Natural killer cell treated with Interleukin-12 subunit alpha and Interleukin-12 subunit beta and Interleukin-15 and Interleukin-18, amount 100 ng/mL, for 72 hours (primary cell): ENCODE measurements at regions not wholly inside any gene's neighbourhood (a gene's known extent, or its start where the extent isn't known, plus 50 kb on each side); places are given as distances from the start of the nearest gene placed in this dataset.
"Not testable (repeated sequence)": the region's sequence is repeated elsewhere in the genome, so short reads cannot be mapped to it uniquely, and the experiment has no call there.

Experiments used
- ATAC-seq, 2 donors: fragments of 150-1000 bp; cut with Tn5 transposase in 1 of 2; sonication (Bioruptor Pico), chemical (Tn5 transposase) in 1 of 2; 2 replicates each; pipeline ENCODE4 v1.10.0; 2021
- DNase-seq: peaks from one replicate; pipeline ENCODE4 v3.0.0; 2022; ENCODE audit warnings: low spot score
- H3K27ac Mint-ChIP-seq, 2 donors: 1 replicate in 1 of 2; 2 replicates in 1 of 2; pipeline ENCODE4 v1.8.0; 2022; ENCODE audit warnings: mixed read lengths in 2 of 2, mild to moderate bottlenecking in 1 of 2, moderate library complexity in 1 of 2
- H3K27me3 Mint-ChIP-seq, 2 donors: 1 replicate in 1 of 2; 2 replicates in 1 of 2; pipeline ENCODE4 v1.8.0; 2022; ENCODE audit warnings: mixed read lengths in 2 of 2
- H3K36me3 Mint-ChIP-seq: one replicate; pipeline ENCODE4 v1.8.0; 2022; ENCODE audit warnings: mixed read lengths
- H3K4me1 Mint-ChIP-seq, 2 donors: 1 replicate in 1 of 2; 2 replicates in 1 of 2; pipeline ENCODE4 v1.8.0; 2022; ENCODE audit warnings: low read depth in 2 of 2, mixed read lengths in 2 of 2, mild to moderate bottlenecking in 1 of 2
- H3K4me3 Mint-ChIP-seq: one replicate; pipeline ENCODE4 v1.8.0; 2022; ENCODE audit warnings: mixed read lengths
- H3K9me3 Mint-ChIP-seq: 2 replicates; pipeline ENCODE4 v1.8.0; 2022; ENCODE audit warnings: mixed read lengths

GRCh38 chr1:146641534-146641933, 296.6 kb upstream of the NBPF12 start:
- not testable (repeated sequence) for H3K27me3 Mint-ChIP-seq, H3K4me3 Mint-ChIP-seq, H3K36me3 Mint-ChIP-seq, H3K27ac Mint-ChIP-seq, H3K4me1 Mint-ChIP-seq, H3K9me3 Mint-ChIP-seq, DNase-seq, ATAC-seq

GRCh38 chr1:146640671-146641070, 297.5 kb upstream of the NBPF12 start:
- H3K4me1 Mint-ChIP-seq, H3K4me3 Mint-ChIP-seq, ATAC-seq, H3K36me3 Mint-ChIP-seq, H3K9me3 Mint-ChIP-seq, H3K27ac Mint-ChIP-seq, H3K27me3 Mint-ChIP-seq, DNase-seq: not testable (repeated sequence)

GRCh38 chr1:146630302-146630701, 307.8 kb upstream of the NBPF12 start:
- H3K4me1 Mint-ChIP-seq, ATAC-seq, H3K4me3 Mint-ChIP-seq, H3K27me3 Mint-ChIP-seq, H3K27ac Mint-ChIP-seq, DNase-seq, H3K9me3 Mint-ChIP-seq, H3K36me3 Mint-ChIP-seq: not testable (repeated sequence)

GRCh38 chr1:146618582-146618981, 319.5 kb upstream of the NBPF12 start:
- H3K4me1 Mint-ChIP-seq, ATAC-seq, H3K9me3 Mint-ChIP-seq, DNase-seq, H3K27me3 Mint-ChIP-seq, H3K27ac Mint-ChIP-seq, H3K36me3 Mint-ChIP-seq, H3K4me3 Mint-ChIP-seq: not testable (repeated sequence)

GRCh38 chr1:146604681-146605080, 333.4 kb upstream of the NBPF12 start:
- DNase-seq, H3K4me1 Mint-ChIP-seq, H3K27ac Mint-ChIP-seq, H3K4me3 Mint-ChIP-seq, H3K36me3 Mint-ChIP-seq, H3K27me3 Mint-ChIP-seq, ATAC-seq, H3K9me3 Mint-ChIP-seq: not testable (repeated sequence)

- H3K27ac Mint-ChIP-seq, ATAC-seq, H3K9me3 Mint-ChIP-seq, H3K27me3 Mint-ChIP-seq, H3K4me3 Mint-ChIP-seq, DNase-seq, H3K36me3 Mint-ChIP-seq, H3K4me1 Mint-ChIP-seq: not testable (repeated sequence)
Observed at GRCh38 chr1:146600720-146601307, 337.3 kb upstream of the NBPF12 start.

- H3K4me1 Mint-ChIP-seq, H3K4me3 Mint-ChIP-seq, H3K27me3 Mint-ChIP-seq, ATAC-seq, DNase-seq, H3K27ac Mint-ChIP-seq, H3K9me3 Mint-ChIP-seq, H3K36me3 Mint-ChIP-seq: not testable (repeated sequence)
Observed at GRCh38 chr1:146599906-146600305, 338.2 kb upstream of the NBPF12 start.

- not testable (repeated sequence) for H3K9me3 Mint-ChIP-seq, DNase-seq, H3K4me3 Mint-ChIP-seq, H3K27ac Mint-ChIP-seq, ATAC-seq, H3K36me3 Mint-ChIP-seq, H3K27me3 Mint-ChIP-seq, H3K4me1 Mint-ChIP-seq
Observed at GRCh38 chr1:146581229-146581628, 352.4 kb upstream of the NOTCH2NLA start.

GRCh38 chr1:146567541-146567940, 338.7 kb upstream of the NOTCH2NLA start:
- not testable (repeated sequence) for ATAC-seq, H3K4me3 Mint-ChIP-seq, DNase-seq, H3K27ac Mint-ChIP-seq, H3K27me3 Mint-ChIP-seq, H3K4me1 Mint-ChIP-seq, H3K9me3 Mint-ChIP-seq, H3K36me3 Mint-ChIP-seq

GRCh38 chr1:146558032-146558431, 329.2 kb upstream of the NOTCH2NLA start:
- ATAC-seq, H3K4me3 Mint-ChIP-seq, DNase-seq, H3K36me3 Mint-ChIP-seq, H3K9me3 Mint-ChIP-seq, H3K4me1 Mint-ChIP-seq, H3K27ac Mint-ChIP-seq: not testable (repeated sequence)
- peaks cover 5 to 11% of the 10 kb centered on the region in 2 donors for H3K27me3 Mint-ChIP-seq

- H3K4me3 Mint-ChIP-seq, H3K27ac Mint-ChIP-seq, ATAC-seq, DNase-seq, H3K36me3 Mint-ChIP-seq, H3K4me1 Mint-ChIP-seq, H3K9me3 Mint-ChIP-seq: not testable (repeated sequence)
- peaks cover 5 to 11% of the 10 kb centered on the region in 2 donors for H3K27me3 Mint-ChIP-seq
Observed at GRCh38 chr1:146556405-146556804, 327.6 kb upstream of the NOTCH2NLA start.

GRCh38 chr1:146552414-146552813, 323.6 kb upstream of the NOTCH2NLA start:
- H3K36me3 Mint-ChIP-seq, ATAC-seq, DNase-seq, H3K9me3 Mint-ChIP-seq, H3K4me3 Mint-ChIP-seq, H3K27me3 Mint-ChIP-seq, H3K27ac Mint-ChIP-seq, H3K4me1 Mint-ChIP-seq: not testable (repeated sequence)

- not testable (repeated sequence) for H3K9me3 Mint-ChIP-seq, H3K36me3 Mint-ChIP-seq, H3K27ac Mint-ChIP-seq, H3K27me3 Mint-ChIP-seq, H3K4me1 Mint-ChIP-seq, DNase-seq, ATAC-seq, H3K4me3 Mint-ChIP-seq
Observed at GRCh38 chr1:146548684-146549083, 319.9 kb upstream of the NOTCH2NLA start.

GRCh38 chr1:146546189-146546588, 317.4 kb upstream of the NOTCH2NLA start:
- H3K4me1 Mint-ChIP-seq, H3K4me3 Mint-ChIP-seq, H3K27me3 Mint-ChIP-seq, H3K36me3 Mint-ChIP-seq, ATAC-seq, H3K27ac Mint-ChIP-seq, H3K9me3 Mint-ChIP-seq, DNase-seq: not testable (repeated sequence)

GRCh38 chr1:146537775-146538373, 309.1 kb upstream of the NOTCH2NLA start:
- DNase-seq, H3K27ac Mint-ChIP-seq, ATAC-seq, H3K36me3 Mint-ChIP-seq, H3K27me3 Mint-ChIP-seq, H3K4me3 Mint-ChIP-seq, H3K4me1 Mint-ChIP-seq, H3K9me3 Mint-ChIP-seq: not testable (repeated sequence)
